HCT116 (cell line): ENCODE measurements at regions not wholly inside any gene's neighbourhood (a gene's known extent, or its start where the extent isn't known, plus 50 kb on each side); places are given as distances from the start of the nearest gene placed in this dataset.

Source experiments
- ATAC-seq: fragments of 200-7000 bp; cut with Tn5 transposase; 2 replicates; pipeline ENCODE4 v1.9.1; 2020; ENCODE audit warnings: mild to moderate bottlenecking, moderate library complexity
- BruUV-seq: library from RNA; stranded (reverse); fragments of 400-500 nt; replicated peaks from 2 replicates; lab custom pipeline; 2021; lab: Mats Ljungman, UMichigan
- CTCF ChIA-PET: fragments of 300-600 bp; sonication (Branson Sonifier 250); formaldehyde crosslinking; loops from one replicate; lab custom pipeline; 2021; ENCODE audit warnings: antibody characterized with exemption; lab: Charles Lee
- POLR2A ChIA-PET: fragments of 300-600, 350-600 bp; sonication (Branson Sonifier 250); formaldehyde crosslinking; loops from one replicate; lab custom pipeline; 2021; ENCODE audit warnings: antibody characterized with exemption; lab: Charles Lee
- RAD21 ChIA-PET, 2 experiments: fragments of 300-600 bp; sonication (Branson Sonifier 250); formaldehyde crosslinking; loops; one replicate each; lab custom pipeline; 2023; ENCODE audit warnings: low total read pairs in 2 of 2; ENCODE audit not compliant: uncharacterized antibody in 2 of 2, unreplicated experiment in 2 of 2, low non-redundant PET in 1 of 2; lab: Charles Lee
- DNase-seq: peaks from one replicate; pipeline ENCODE4 v3.0.0-alpha.2; 2010; ENCODE audit warnings: low read depth, low spot score
- H2AFZ ChIP-seq: fragments of 200-600 bp; shearing (Covaris generic), sonication (generic); 2 replicates; pipeline ENCODE4 v1.6.1; 2017; ENCODE audit warnings: low read depth, mixed run types, mixed read lengths, antibody characterized with exemption, low read length; ENCODE audit not compliant: poor library complexity, severe bottlenecking
- H3K27ac ChIP-seq: 2 replicates; pipeline ENCODE4 v1.5.1; 2012; ENCODE audit warnings: low read depth, low read length
- H3K27me3 ChIP-seq: fragments of 200-600 bp; sonication (generic); 2 replicates; pipeline ENCODE4 v1.6.1; 2016; ENCODE audit warnings: mixed run types, low read length, mixed read lengths; ENCODE audit not compliant: insufficient read depth
- H3K36me3 ChIP-seq, 2 experiments: fragments of 200-500 bp in 1 of 2; fragments of 200-600 bp in 1 of 2; sonication (Bioruptor generic) in 1 of 2; sonication (generic) in 1 of 2; 2 replicates each; pipeline versions ENCODE4 v1.5.1 to v1.6.1; 2014 to 2016; ENCODE audit warnings: low read length in 2 of 2, inconsistent platforms in 1 of 2, mixed read lengths in 1 of 2, mixed run types in 1 of 2; ENCODE audit not compliant: insufficient read depth in 2 of 2, control insufficient read depth in 1 of 2
- H3K4me1 ChIP-seq, 2 experiments: fragments of 200-600 bp in 1 of 2; sonication (generic) in 1 of 2; 2 replicates each; pipeline versions ENCODE4 v1.5.1 to v1.6.1; 2012 to 2017; ENCODE audit warnings: low read length in 2 of 2, inconsistent platforms in 1 of 2, mild to moderate bottlenecking in 1 of 2, mixed read lengths in 1 of 2, mixed run types in 1 of 2, moderate library complexity in 1 of 2; ENCODE audit not compliant: insufficient read depth in 2 of 2, control insufficient read depth in 1 of 2
- H3K4me2 ChIP-seq: fragments of 200-600 bp; sonication (generic); 2 replicates; pipeline ENCODE4 v1.6.1; 2017; ENCODE audit warnings: mixed run types, low read length, mixed read lengths
- H3K4me3 ChIP-seq, 2 experiments: fragments of 200-600 bp in 1 of 2; sonication (generic) in 1 of 2; replicated peaks in 1 of 2; 2 replicates each; pipeline ENCODE4 v1.5.1; 2011 to 2016; ENCODE audit warnings: low read length in 2 of 2, control low read depth in 1 of 2, low read depth in 1 of 2, mild to moderate bottlenecking in 1 of 2, mixed read lengths in 1 of 2, mixed run types in 1 of 2
- H3K79me2 ChIP-seq: fragments of 200-600 bp; sonication (generic); 2 replicates; pipeline ENCODE4 v1.6.1; 2017; ENCODE audit warnings: mild to moderate bottlenecking, mixed run types, low read length, moderate library complexity, mixed read lengths; ENCODE audit not compliant: insufficient read depth
- H3K9ac ChIP-seq: fragments of 200-600 bp; sonication (generic); 2 replicates; pipeline ENCODE4 v1.6.1; 2016; ENCODE audit warnings: low read length, mixed read lengths
- H3K9me2 ChIP-seq: fragments of 200-600 bp; sonication (generic), shearing (Covaris generic); 2 replicates; pipeline ENCODE4 v1.6.1; 2017; ENCODE audit warnings: mixed run types, mild to moderate bottlenecking, moderate library complexity; ENCODE audit not compliant: insufficient read depth
- H3K9me3 ChIP-seq, 2 experiments: fragments of 200-500 bp in 1 of 2; fragments of 200-600 bp in 1 of 2; sonication (Bioruptor generic) in 1 of 2; sonication (generic) in 1 of 2; 2 replicates each; pipeline ENCODE4 v1.6.1; 2014 to 2017; ENCODE audit warnings: low read length in 2 of 2, mixed read lengths in 2 of 2, inconsistent platforms in 1 of 2, low read depth in 1 of 2, mild to moderate bottlenecking in 1 of 2, mixed run types in 1 of 2, moderate library complexity in 1 of 2; ENCODE audit not compliant: control insufficient read depth in 1 of 2, insufficient read depth in 1 of 2
- H4K20me1 ChIP-seq: fragments of 200-600 bp; sonication (generic), shearing (Covaris generic); 2 replicates; pipeline ENCODE4 v1.6.1; 2017; ENCODE audit warnings: mixed run types, mild to moderate bottlenecking, moderate library complexity; ENCODE audit not compliant: insufficient read depth
- ATF3 ChIP-seq: IDR thresholded peaks from 2 replicates; pipeline ENCODE4 v1.6.1; 2012
- CBX3 ChIP-seq: IDR thresholded peaks from 2 replicates; pipeline ENCODE4 v1.6.1; 2012; ENCODE audit warnings: low read depth
- CEBPB ChIP-seq: IDR thresholded peaks from 2 replicates; pipeline ENCODE4 v1.6.1; 2012; ENCODE audit warnings: low read depth
- CTCF ChIP-seq, 3 experiments: fragments of 200-600 bp in 1 of 3; sonication (generic) in 1 of 3; IDR thresholded peaks in 2 of 3; conservative IDR thresholded peaks in 1 of 3; 2 replicates each; pipeline ENCODE4 v1.5.1; 2012 to 2017; ENCODE audit warnings: low read depth in 2 of 3, low read length in 2 of 3, antibody characterized with exemption in 1 of 3, borderline replicate concordance in 1 of 3, control low read depth in 1 of 3, mild to moderate bottlenecking in 1 of 3, mixed read lengths in 1 of 3, mixed run types in 1 of 3, moderate library complexity in 1 of 3; ENCODE audit not compliant: insufficient read depth in 1 of 3
- EZH2phosphoT487 ChIP-seq: fragments of 200-600 bp; IDR thresholded peaks from 2 replicates; pipeline ENCODE4 v1.6.1; 2018; ENCODE audit warnings: antibody characterized with exemption, borderline replicate concordance
- FOSL1 ChIP-seq: IDR thresholded peaks from 2 replicates; pipeline ENCODE4 v1.6.1; 2012; ENCODE audit warnings: low read depth
- POLR2AphosphoS5 ChIP-seq: IDR thresholded peaks from 2 replicates; pipeline ENCODE4 v1.6.1; 2011; ENCODE audit warnings: mild to moderate bottlenecking, low read depth, low read length, moderate library complexity
- RAD21 ChIP-seq: IDR thresholded peaks from 2 replicates; pipeline ENCODE4 v1.6.1; 2012; ENCODE audit warnings: low read depth, mild to moderate bottlenecking
- SRF ChIP-seq: IDR thresholded peaks from 2 replicates; pipeline ENCODE4 v1.6.1; 2012; ENCODE audit warnings: low read depth
- YY1 ChIP-seq: IDR thresholded peaks from 2 replicates; pipeline ENCODE4 v1.6.1; 2011; ENCODE audit warnings: low read length, low read depth, moderate library complexity, mild to moderate bottlenecking; ENCODE audit not compliant: insufficient replicate concordance; ENCODE audit errors: extremely low read depth
- intact Hi-C: fragments of 100-400 bp; cut with micrococcal nuclease; formaldehyde crosslinking; loops from 2 replicates; pipeline ENCODE4 v1.10.0; 2022

GRCh38 chr2:203813684-203814083, 53.9 kb upstream of the CTLA4 start:
- Histone ChIP-seq H3K27ac (no peak overlapping the region), H3K27me3 (no peaks in the 10 kb centered on the region), H2AFZ (no peak overlapping the region), H3K9ac (no peak overlapping the region), H4K20me1 (no peaks in the 10 kb centered on the region), H3K4me3 (no peak overlapping the region), H3K79me2 (no peaks in the 10 kb centered on the region), H3K4me2 (no peak overlapping the region), H3K9me2 (no peaks in the 10 kb centered on the region), H3K36me3 (no peaks in the 10 kb centered on the region), H3K4me1 (peaks cover 4 to 25% of the 10 kb centered on the region in 2 experiments; a peak in 3 of 4 replicates), H3K9me3 (no peaks in the 10 kb centered on the region)
- BruUV-seq = no TSS peak
- POLR2A ChIA-PET = no interaction called here
- CTCF ChIA-PET = interaction anchor here (0.6 to 1.6 kb wide), 3 partner anchors 329 to 1437 kb away, joined by 3 to 6 read pairs (median 3); partner anchors contain the start of gene BMPR2
- intact Hi-C loops = loop anchor here (2.0 kb wide), 1 partner anchor 983 kb away; no protein-coding TSS in a partner anchor
- TF ChIP-seq FOSL1 (no peak), ATF3 (no peak), CEBPB (no peak), POLR2AphosphoS5 (no peak)
- DNase-seq (no peak), ATAC-seq (no peak)
- RAD21 ChIA-PET = no interaction called here

GRCh38 chr2:203814661-203815540, 52.7 kb upstream of the CTLA4 start:
- Histone ChIP-seq H3K9ac (no peak overlapping the region), H3K4me3 (0 out of 4 replicates have a peak overlapping the region, but pooled peaks of 1 of the 2 experiments have one; percentile 10), H3K79me2 (no peaks in the 10 kb centered on the region), H4K20me1 (no peaks in the 10 kb centered on the region), H3K4me1 (peaks cover 4 to 20% of the 10 kb centered on the region in 2 experiments; a peak in 3 of 4 replicates), H3K27ac (no peak overlapping the region), H3K36me3 (no peaks in the 10 kb centered on the region), H3K9me2 (no peaks in the 10 kb centered on the region), H3K9me3 (no peaks in the 10 kb centered on the region), H2AFZ (peak overlapping the region; percentile 65), H3K27me3 (no peaks in the 10 kb centered on the region), H3K4me2 (peak overlapping the region; percentile 46)
- POLR2A ChIA-PET = interaction anchor here (1.1 kb wide), 1 partner anchor 279 kb away, joined by 3 read pairs; no protein-coding TSS in a partner anchor
- peak; percentile 16; the same call in 1 of the 2 replicates for TF ChIP-seq CBX3
- TF ChIP-seq CTCF (IDR thresholded peaks at IDR 0.05 in 2 of 3, conservative IDR thresholded peaks at IDR 0.05 in 1 of 3; ENCODE audit: borderline replicate concordance in 1 of 3, insufficient read depth in 1 of 3, low read depth in 2 of 3, low read length in 2 of 3) = peak; percentile 66 to 80 (median 74)
- TF ChIP-seq RAD21 = peak; percentile 95
- no peak for TF ChIP-seq EZH2phosphoT487
- 0 out of 2 replicates have a peak, but pooled peaks have one; percentile 22 for TF ChIP-seq SRF
- TF ChIP-seq YY1 = no peak
- intact Hi-C loops = loop anchor here (1.0 to 5.0 kb wide), 6 partner anchors 164 to 1241 kb away; no protein-coding TSS in a partner anchor
- peak; percentile 50 for DNase-seq
- ATAC-seq = peak; percentile 85
- CTCF ChIA-PET = interaction anchor here (0.6 to 2.9 kb wide), 18 partner anchors 9 to 1536 kb away, joined by 3 to 22 read pairs (median 4); no protein-coding TSS in a partner anchor
- RAD21 ChIA-PET = interaction anchor here in 1 of 2 experiments (0.6 to 1.2 kb wide), 6 partner anchors 95 to 1241 kb away, joined by 3 read pairs; partner anchors contain the start of gene RAPH1
- BruUV-seq = no TSS peak
